HUES48 (cell line): ENCODE measurements at regions not wholly inside any gene's neighbourhood (a gene's known extent, or its start where the extent isn't known, plus 50 kb on each side); places are given as distances from the start of the nearest gene placed in this dataset.

Source experiments
- H3K27ac ChIP-seq: one replicate; pipeline ENCODE4 v1.7.0; 2013; ENCODE audit warnings: low read depth, low read length, inconsistent platforms
- H3K27me3 ChIP-seq: 2 replicates; pipeline ENCODE4 v1.6.1; 2013; ENCODE audit warnings: mild to moderate bottlenecking, low read length; ENCODE audit not compliant: control insufficient read depth, insufficient read depth
- H3K36me3 ChIP-seq: 2 replicates; pipeline ENCODE4 v1.6.1; 2013; ENCODE audit warnings: low read length; ENCODE audit not compliant: control insufficient read depth, insufficient read depth
- H3K4me1 ChIP-seq: 2 replicates; pipeline ENCODE4 v1.6.1; 2013; ENCODE audit warnings: mild to moderate bottlenecking, low read length; ENCODE audit not compliant: control insufficient read depth, insufficient read depth
- H3K4me3 ChIP-seq: 2 replicates; pipeline ENCODE4 v1.5.1; 2013; ENCODE audit warnings: mild to moderate bottlenecking, low read depth, low read length
- H3K9ac ChIP-seq: 2 replicates; pipeline ENCODE4 v1.6.1; 2013; ENCODE audit warnings: mild to moderate bottlenecking, low read depth, low read length, moderate library complexity
- H3K9me3 ChIP-seq: 2 replicates; pipeline ENCODE4 v1.6.1; 2013; ENCODE audit warnings: low read length; ENCODE audit not compliant: control insufficient read depth, insufficient read depth

GRCh38 chr2:236718207-236718992 lies 148.8 kb downstream of the ACKR3 start:
- H3K27ac ChIP-seq: no peak overlapping the region
- H3K4me1 ChIP-seq: no peaks in the 10 kb centered on the region
- no peaks in the 10 kb centered on the region for H3K27me3 ChIP-seq
- no peaks in the 10 kb centered on the region for H3K9me3 ChIP-seq
- H3K36me3 ChIP-seq: no peaks in the 10 kb centered on the region
- no peak overlapping the region for H3K4me3 ChIP-seq
- no peak overlapping the region for H3K9ac ChIP-seq

GRCh38 chr2:236719192-236719635 lies 149.6 kb downstream of the ACKR3 start:
- Histone ChIP-seq H3K4me1 (no peaks in the 10 kb centered on the region), H3K4me3 (no peak overlapping the region), H3K36me3 (no peaks in the 10 kb centered on the region), H3K27me3 (no peaks in the 10 kb centered on the region), H3K9ac (no peak overlapping the region), H3K27ac (no peak overlapping the region), H3K9me3 (no peaks in the 10 kb centered on the region)

GRCh38 chr2:236720974-236721540 lies 151.4 kb downstream of the ACKR3 start:
- H3K27me3 ChIP-seq: no peaks in the 10 kb centered on the region
- H3K36me3 ChIP-seq: no peaks in the 10 kb centered on the region
- H3K4me1 ChIP-seq: no peaks in the 10 kb centered on the region
- H3K27ac ChIP-seq: no peak overlapping the region
- no peaks in the 10 kb centered on the region for H3K9me3 ChIP-seq
- no peak overlapping the region for H3K4me3 ChIP-seq
- no peak overlapping the region for H3K9ac ChIP-seq

GRCh38 chr2:236724200-236724599 lies 154.6 kb downstream of the ACKR3 start:
- H3K27ac ChIP-seq: no peak overlapping the region
- no peaks in the 10 kb centered on the region for H3K36me3 ChIP-seq
- no peaks in the 10 kb centered on the region for H3K4me1 ChIP-seq
- H3K4me3 ChIP-seq: no peak overlapping the region
- no peaks in the 10 kb centered on the region for H3K9me3 ChIP-seq
- H3K27me3 ChIP-seq: no peaks in the 10 kb centered on the region
- H3K9ac ChIP-seq: no peak overlapping the region

- no peaks in the 10 kb centered on the region for H3K4me1 ChIP-seq
Measured at GRCh38 chr2:236726701-236727450, 157.3 kb downstream of the ACKR3 start.

GRCh38 chr2:236728916-236729670 lies 159.5 kb downstream of the ACKR3 start:
- Histone ChIP-seq H3K27ac (no peak overlapping the region), H3K36me3 (no peaks in the 10 kb centered on the region), H3K9me3 (no peaks in the 10 kb centered on the region), H3K4me1 (no peaks in the 10 kb centered on the region), H3K9ac (no peak overlapping the region), H3K4me3 (no peak overlapping the region), H3K27me3 (no peaks in the 10 kb centered on the region)

More at GRCh38 chr2:236726701-236727450, 157.3 kb downstream of the ACKR3 start:
- Histone ChIP-seq H3K9ac (no peak overlapping the region), H3K36me3 (no peaks in the 10 kb centered on the region), H3K4me3 (no peak overlapping the region), H3K27me3 (no peaks in the 10 kb centered on the region), H3K9me3 (no peaks in the 10 kb centered on the region), H3K27ac (no peak overlapping the region)

- H3K36me3 ChIP-seq: no peaks in the 10 kb centered on the region
Measured at GRCh38 chr2:236730393-236730792, 160.8 kb downstream of the ACKR3 start.

GRCh38 chr2:236731767-236732580 lies 162.3 kb downstream of the ACKR3 start:
- no peaks in the 10 kb centered on the region for H3K4me1 ChIP-seq
- no peaks in the 10 kb centered on the region for H3K36me3 ChIP-seq
- no peaks in the 10 kb centered on the region for H3K27me3 ChIP-seq
- H3K27ac ChIP-seq: no peak overlapping the region
- no peak overlapping the region for H3K4me3 ChIP-seq
- H3K9me3 ChIP-seq: no peaks in the 10 kb centered on the region
- H3K9ac ChIP-seq: no peak overlapping the region

More at GRCh38 chr2:236730393-236730792, 160.8 kb downstream of the ACKR3 start:
- no peaks in the 10 kb centered on the region for H3K9me3 ChIP-seq
- no peak overlapping the region for H3K9ac ChIP-seq
- H3K4me1 ChIP-seq: no peaks in the 10 kb centered on the region
- no peaks in the 10 kb centered on the region for H3K27me3 ChIP-seq
- no peak overlapping the region for H3K4me3 ChIP-seq
- no peak overlapping the region for H3K27ac ChIP-seq

GRCh38 chr2:236733156-236733555 lies 163.5 kb downstream of the ACKR3 start:
- Histone ChIP-seq H3K4me1 (no peaks in the 10 kb centered on the region), H3K9ac (no peak overlapping the region), H3K9me3 (no peaks in the 10 kb centered on the region), H3K4me3 (no peak overlapping the region), H3K27me3 (no peaks in the 10 kb centered on the region), H3K27ac (no peak overlapping the region), H3K36me3 (no peaks in the 10 kb centered on the region)

GRCh38 chr2:236735825-236736238 lies 166.2 kb downstream of the ACKR3 start:
- Histone ChIP-seq H3K27me3 (no peaks in the 10 kb centered on the region), H3K9ac (no peak overlapping the region), H3K27ac (no peak overlapping the region), H3K4me3 (no peak overlapping the region), H3K9me3 (no peaks in the 10 kb centered on the region), H3K36me3 (no peaks in the 10 kb centered on the region), H3K4me1 (no peaks in the 10 kb centered on the region)
